Chondrocyte (in vitro differentiated cells): ENCODE measurements at regions not wholly inside any gene's neighbourhood (a gene's known extent, or its start where the extent isn't known, plus 50 kb on each side); places are given as distances from the start of the nearest gene placed in this dataset.

Experiments used
- DNase-seq: peaks from one replicate; pipeline ENCODE4 v3.0.0; 2021; ENCODE audit warnings: mixed read lengths, low spot score
- H3K27ac Mint-ChIP-seq: one replicate; pipeline ENCODE4 v1.8.0; 2021; ENCODE audit warnings: mild to moderate bottlenecking, moderate library complexity, mixed read lengths; ENCODE audit not compliant: unreplicated experiment
- H3K27me3 Mint-ChIP-seq: 2 replicates; pipeline ENCODE4 v1.8.0; 2021; ENCODE audit warnings: low read depth, mixed read lengths
- H3K36me3 Mint-ChIP-seq: 2 replicates; pipeline ENCODE4 v1.8.0; 2021; ENCODE audit warnings: low read depth, mixed read lengths
- H3K4me1 Mint-ChIP-seq: 2 replicates; pipeline ENCODE4 v1.8.0; 2021; ENCODE audit warnings: low read depth, mild to moderate bottlenecking, mixed read lengths
- H3K4me3 Mint-ChIP-seq: one replicate; pipeline ENCODE4 v1.8.0; 2021; ENCODE audit warnings: mild to moderate bottlenecking, moderate library complexity, mixed read lengths; ENCODE audit not compliant: unreplicated experiment
- H3K9me3 Mint-ChIP-seq: 2 replicates; pipeline ENCODE4 v1.8.0; 2021; ENCODE audit warnings: low read depth, mixed read lengths
- TF ChIP-seq, protein P1 (sequence below): fragments of 200-600 bp; sonication (generic); IDR thresholded peaks from 2 replicates; pipeline ENCODE4 v1.5.0; 2021; ENCODE audit warnings: antibody characterized with exemption, mild to moderate bottlenecking, moderate library complexity

DNA sequence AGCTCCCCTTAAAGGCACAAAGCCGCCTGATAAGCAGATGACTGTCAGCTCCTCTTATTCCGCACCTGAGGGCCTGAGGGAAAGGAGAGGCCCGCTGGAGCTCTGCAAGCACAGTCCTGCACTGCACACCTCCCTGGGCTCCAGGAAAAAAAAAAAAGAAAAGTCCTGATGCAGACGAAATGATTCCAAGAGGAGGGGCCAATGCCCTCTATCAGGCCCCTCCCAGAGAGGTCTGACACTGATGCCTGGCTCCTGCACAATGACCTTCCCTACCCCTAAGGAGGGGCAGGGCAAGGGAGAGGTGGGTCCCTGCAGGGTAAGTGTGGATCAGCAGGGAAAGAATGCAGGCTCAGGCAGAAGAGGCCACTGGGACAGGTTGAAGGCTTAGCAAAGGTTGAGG, 572.7 kb downstream of the SOX6 start:
- TF ChIP-seq, protein P1, sequence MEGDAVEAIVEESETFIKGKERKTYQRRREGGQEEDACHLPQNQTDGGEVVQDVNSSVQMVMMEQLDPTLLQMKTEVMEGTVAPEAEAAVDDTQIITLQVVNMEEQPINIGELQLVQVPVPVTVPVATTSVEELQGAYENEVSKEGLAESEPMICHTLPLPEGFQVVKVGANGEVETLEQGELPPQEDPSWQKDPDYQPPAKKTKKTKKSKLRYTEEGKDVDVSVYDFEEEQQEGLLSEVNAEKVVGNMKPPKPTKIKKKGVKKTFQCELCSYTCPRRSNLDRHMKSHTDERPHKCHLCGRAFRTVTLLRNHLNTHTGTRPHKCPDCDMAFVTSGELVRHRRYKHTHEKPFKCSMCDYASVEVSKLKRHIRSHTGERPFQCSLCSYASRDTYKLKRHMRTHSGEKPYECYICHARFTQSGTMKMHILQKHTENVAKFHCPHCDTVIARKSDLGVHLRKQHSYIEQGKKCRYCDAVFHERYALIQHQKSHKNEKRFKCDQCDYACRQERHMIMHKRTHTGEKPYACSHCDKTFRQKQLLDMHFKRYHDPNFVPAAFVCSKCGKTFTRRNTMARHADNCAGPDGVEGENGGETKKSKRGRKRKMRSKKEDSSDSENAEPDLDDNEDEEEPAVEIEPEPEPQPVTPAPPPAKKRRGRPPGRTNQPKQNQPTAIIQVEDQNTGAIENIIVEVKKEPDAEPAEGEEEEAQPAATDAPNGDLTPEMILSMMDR: no peak
- Mint-ChIP-seq H3K4me3 (no peak overlapping the region), H3K9me3 (no peaks in the 10 kb centered on the region), H3K4me1 (peaks cover 26% of the 10 kb centered on the region), H3K27me3 (no peaks in the 10 kb centered on the region), H3K36me3 (no peaks in the 10 kb centered on the region), H3K27ac (no peak overlapping the region)
- DNase-seq: no peak

DNA sequence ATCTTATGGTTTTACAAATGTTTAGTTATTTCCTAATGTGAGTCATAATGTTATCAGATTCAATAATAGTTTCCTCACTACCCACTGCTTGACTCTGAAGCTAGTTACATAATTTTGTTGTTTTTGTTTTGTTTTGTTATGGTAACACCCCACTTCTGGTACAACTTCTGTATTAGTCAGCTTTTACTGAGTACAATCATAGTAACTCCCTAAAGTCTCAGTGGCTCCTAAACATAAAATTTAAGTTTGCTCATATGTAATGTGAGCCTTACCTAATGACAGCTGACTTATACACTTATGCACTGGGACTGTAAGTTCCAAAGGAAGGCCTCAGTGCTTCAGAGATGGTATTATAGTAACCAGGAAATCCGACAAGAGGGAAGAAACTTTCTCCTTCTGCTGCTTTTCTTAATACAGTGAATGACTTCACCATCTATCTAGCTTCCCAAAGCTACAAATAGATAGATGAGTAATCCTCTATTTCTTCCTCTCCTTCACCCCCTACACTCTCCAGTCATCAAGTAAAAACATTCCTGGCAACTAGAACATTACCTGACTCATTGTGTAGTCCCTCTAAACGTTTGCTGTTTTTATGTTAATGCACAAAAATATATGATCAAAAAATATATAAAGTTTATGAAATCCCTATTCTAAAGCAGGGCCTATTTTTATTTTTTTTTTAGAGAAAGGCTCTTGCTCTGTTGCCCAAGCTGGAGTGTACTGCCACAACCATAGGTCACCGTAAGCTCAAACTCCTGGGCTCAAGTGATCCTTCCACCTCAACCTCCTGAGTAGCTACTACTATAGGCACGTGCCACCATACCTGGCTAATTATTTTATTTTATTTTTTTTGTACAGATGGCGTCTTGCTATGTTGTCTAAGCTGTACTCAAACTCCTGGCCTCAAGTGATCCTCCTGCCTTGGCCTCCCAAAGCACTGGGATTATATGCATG, 563.0 kb downstream of the SOX6 start:
- Mint-ChIP-seq H3K9me3 (peaks cover 12% of the 10 kb centered on the region), H3K4me1 (peaks cover 23% of the 10 kb centered on the region), H3K36me3 (peaks cover 3% of the 10 kb centered on the region), H3K27ac (peak overlapping the region; percentile 93), H3K27me3 (no peaks in the 10 kb centered on the region), H3K4me3 (no peak overlapping the region)
- no peak for DNase-seq
- TF ChIP-seq, protein P1: no peak

DNA sequence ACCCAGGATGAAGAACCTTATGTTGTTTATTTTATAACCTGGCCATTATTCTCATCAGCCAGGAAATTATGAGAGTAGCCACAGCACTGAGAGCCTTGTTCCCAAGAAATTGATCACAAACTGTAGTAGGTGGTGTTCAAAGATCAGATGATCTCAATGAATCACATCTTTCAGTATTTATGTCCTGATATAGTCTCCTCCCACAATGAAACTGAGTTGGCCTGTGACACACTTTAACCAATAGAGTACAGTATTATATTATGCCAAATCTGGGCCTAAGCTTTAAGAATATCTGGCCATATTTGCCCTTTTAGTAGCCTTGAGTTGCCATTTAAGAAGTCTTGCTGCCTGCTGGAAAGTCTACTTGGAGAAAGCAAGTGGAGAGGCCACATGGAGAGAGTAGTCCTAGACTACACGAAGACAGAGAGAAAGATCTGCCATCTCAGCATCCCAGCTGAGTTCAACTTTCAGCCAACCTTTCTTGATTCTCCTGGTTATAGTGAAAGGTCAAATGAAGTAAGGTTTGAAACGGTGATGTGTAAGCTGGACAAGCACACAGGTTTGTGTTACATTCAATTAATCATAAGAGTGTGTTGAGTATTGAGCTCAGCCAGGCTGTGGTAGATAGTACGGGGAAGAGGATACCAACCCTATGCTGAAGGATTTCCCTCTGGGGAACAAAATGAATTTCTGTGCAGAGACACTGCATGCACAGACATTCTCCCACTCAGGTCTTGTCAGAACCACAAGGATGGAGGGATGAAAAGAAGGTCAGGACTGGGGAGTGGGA, 561.8 kb downstream of the SOX6 start:
- no peaks in the 10 kb centered on the region for H3K27me3 Mint-ChIP-seq
- H3K4me3 Mint-ChIP-seq: no peak overlapping the region
- H3K27ac Mint-ChIP-seq: peak overlapping the region; percentile 52
- peaks cover 12% of the 10 kb centered on the region for H3K9me3 Mint-ChIP-seq
- TF ChIP-seq, protein P1: no peak
- peaks cover 30% of the 10 kb centered on the region for H3K4me1 Mint-ChIP-seq
- peaks cover 3% of the 10 kb centered on the region for H3K36me3 Mint-ChIP-seq
- no peak for DNase-seq

DNA sequence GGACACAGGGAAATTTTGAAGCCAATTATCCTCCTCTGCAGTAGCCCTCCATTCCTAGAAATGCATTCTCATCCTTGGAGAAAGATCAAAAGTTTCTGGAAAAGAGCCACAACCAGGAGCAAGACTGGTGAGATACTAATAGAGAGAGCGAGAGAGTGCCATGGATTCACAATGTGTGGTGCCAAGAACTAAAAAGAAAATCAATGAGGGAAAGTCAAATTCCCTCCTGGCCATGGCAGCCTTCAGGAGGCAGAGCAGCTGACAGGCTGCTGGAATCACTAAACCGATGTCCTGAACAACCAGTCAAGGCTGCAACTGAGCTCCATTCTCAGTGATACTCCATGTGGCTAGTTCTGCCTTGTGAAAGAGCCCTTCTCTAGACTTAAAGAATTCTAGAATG, 561.0 kb downstream of the SOX6 start:
- peaks cover 3% of the 10 kb centered on the region for H3K36me3 Mint-ChIP-seq
- H3K27me3 Mint-ChIP-seq: no peaks in the 10 kb centered on the region
- H3K4me1 Mint-ChIP-seq: peaks cover 37% of the 10 kb centered on the region
- TF ChIP-seq, protein P1: no peak
- H3K27ac Mint-ChIP-seq: no peak overlapping the region
- no peak for DNase-seq
- peaks cover 12% of the 10 kb centered on the region for H3K9me3 Mint-ChIP-seq
- H3K4me3 Mint-ChIP-seq: no peak overlapping the region

DNA sequence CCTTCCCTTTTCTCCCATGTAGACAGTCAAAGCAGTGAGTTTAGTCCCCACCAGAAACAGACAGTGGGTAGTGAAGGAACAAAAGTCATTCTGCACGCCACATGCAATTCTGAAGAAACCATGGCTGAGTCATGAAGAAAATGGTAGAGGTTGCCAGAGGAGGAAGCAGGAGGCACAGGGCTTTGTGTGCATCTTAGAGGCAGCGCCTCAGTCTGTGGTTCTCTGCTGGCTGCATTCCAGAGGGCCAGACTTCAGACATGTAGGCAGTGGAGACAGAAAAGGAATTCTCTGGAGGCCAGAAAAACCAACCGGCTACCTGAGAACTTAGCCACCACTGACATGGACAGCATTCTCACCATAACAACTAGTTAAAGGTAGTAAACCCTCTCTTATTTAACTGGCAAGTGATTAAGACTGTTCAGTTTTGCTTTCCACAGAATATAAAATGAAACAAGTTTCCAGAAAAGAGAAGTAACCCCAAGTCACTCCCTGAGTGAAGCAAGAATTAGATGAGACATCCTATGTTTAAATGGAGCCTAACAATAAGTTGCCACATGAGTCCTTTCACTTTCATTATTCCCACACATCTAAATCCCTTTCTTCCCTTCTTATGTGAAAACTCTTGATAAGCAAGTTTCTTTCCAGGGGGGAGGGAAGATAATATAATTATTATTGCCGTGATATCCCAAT, 556.1 kb downstream of the SOX6 start:
- peaks cover 2% of the 10 kb centered on the region for H3K9me3 Mint-ChIP-seq
- peak overlapping the region; percentile 93 for H3K27ac Mint-ChIP-seq
- no peak overlapping the region for H3K4me3 Mint-ChIP-seq
- peaks cover 56% of the 10 kb centered on the region for H3K4me1 Mint-ChIP-seq
- TF ChIP-seq, protein P1: no peak
- no peaks in the 10 kb centered on the region for H3K36me3 Mint-ChIP-seq
- H3K27me3 Mint-ChIP-seq: no peaks in the 10 kb centered on the region
- DNase-seq: no peak
